ENCODE measurements at regions not wholly inside any gene's neighbourhood (a gene's known extent, or its start where the extent isn't known, plus 50 kb on each side); places are given as distances from the start of the nearest gene placed in this dataset.
A peak's percentile ranks its signal among the peaks of the same experiment; 100 is the strongest.
"Not testable (repeated sequence)": the region's sequence is repeated elsewhere in the genome, so short reads cannot be mapped to it uniquely, and the experiment has no call there.

GRCh38 chr3:193927413-193928206 is 208.3 kb upstream of the HES1 start:
- DNase-seq (ENCODE audit: low spot score); FAIRE-seq: not testable (repeated sequence)

- DNase-seq (ENCODE audit: low spot score) (no peak), FAIRE-seq (no peak)
Measured at GRCh38 chr3:193928354-193929209, 207.4 kb upstream of the HES1 start.

- no peak for DNase-seq (ENCODE audit: low spot score)
- no peak for FAIRE-seq
Measured at GRCh38 chr3:193929373-193929772, 206.6 kb upstream of the HES1 start.

- no peak for DNase-seq (ENCODE audit: low spot score)
- FAIRE-seq: no peak
Measured at GRCh38 chr3:193929921-193930646, 205.9 kb upstream of the HES1 start.

- FAIRE-seq (no peak), DNase-seq (ENCODE audit: low spot score) (no peak)
Measured at GRCh38 chr3:193932136-193932535, 203.8 kb upstream of the HES1 start.

- FAIRE-seq (no peak), DNase-seq (ENCODE audit: low spot score) (no peak)
Measured at GRCh38 chr3:193932576-193932975, 203.4 kb upstream of the HES1 start.

- DNase-seq (ENCODE audit: low spot score) (no peak), FAIRE-seq (no peak)
Measured at GRCh38 chr3:193933451-193933850, 202.5 kb upstream of the HES1 start.

- DNase-seq (ENCODE audit: low spot score): no peak
- FAIRE-seq: no peak
Measured at GRCh38 chr3:193935916-193936315, 200.0 kb upstream of the HES1 start.

- no peak for DNase-seq (ENCODE audit: low spot score)
- no peak for FAIRE-seq
Measured at GRCh38 chr3:193938613-193939012, 197.3 kb upstream of the HES1 start.

GRCh38 chr3:193939527-193939926 is 196.4 kb upstream of the HES1 start:
- DNase-seq (ENCODE audit: low spot score): no peak
- no peak for FAIRE-seq

- FAIRE-seq (no peak), DNase-seq (ENCODE audit: low spot score) (no peak)
Measured at GRCh38 chr3:193940526-193940925, 195.4 kb upstream of the HES1 start.

- DNase-seq (ENCODE audit: low spot score): no peak
- FAIRE-seq: no peak
Measured at GRCh38 chr3:193941486-193941885, 194.5 kb upstream of the HES1 start.

GRCh38 chr3:193942516-193943055 is 193.4 kb upstream of the HES1 start:
- no peak for FAIRE-seq

GRCh38 chr3:193943200-193943599 is 192.7 kb upstream of the HES1 start:
- no peak for FAIRE-seq
- DNase-seq (ENCODE audit: low spot score): no peak

More at GRCh38 chr3:193942516-193943055, 193.4 kb upstream of the HES1 start:
- no peak for DNase-seq (ENCODE audit: low spot score)

- DNase-seq (ENCODE audit: low spot score): no peak
- FAIRE-seq: no peak
Measured at GRCh38 chr3:193943851-193944517, 192.0 kb upstream of the HES1 start.

- DNase-seq (ENCODE audit: low spot score) (no peak), FAIRE-seq (no peak)
Measured at GRCh38 chr3:193944518-193944884, 191.4 kb upstream of the HES1 start.

GRCh38 chr3:193945143-193945542 is 190.8 kb upstream of the HES1 start:
- FAIRE-seq: no peak

GRCh38 chr3:193946945-193947344 is 189.0 kb upstream of the HES1 start:
- no peak for FAIRE-seq

More at GRCh38 chr3:193945143-193945542, 190.8 kb upstream of the HES1 start:
- no peak for DNase-seq (ENCODE audit: low spot score)

GRCh38 chr3:193947596-193947995 is 188.4 kb upstream of the HES1 start:
- FAIRE-seq (no peak), DNase-seq (ENCODE audit: low spot score) (no peak)

More at GRCh38 chr3:193946945-193947344, 189.0 kb upstream of the HES1 start:
- peak; percentile 18 for DNase-seq (ENCODE audit: low spot score)

GRCh38 chr3:193948459-193948858 is 187.5 kb upstream of the HES1 start:
- FAIRE-seq (no peak), DNase-seq (ENCODE audit: low spot score) (no peak)

- FAIRE-seq: no peak
- DNase-seq (ENCODE audit: low spot score): no peak
Measured at GRCh38 chr3:193951859-193952258, 184.1 kb upstream of the HES1 start.
